K562 (cell line): ENCODE measurements at regions not wholly inside any gene's neighbourhood (a gene's known extent, or its start where the extent isn't known, plus 50 kb on each side); places are given as distances from the start of the nearest gene placed in this dataset.

Experiments
- ASH1L ChIP-seq: fragments of 450-650 bp; IDR thresholded peaks from 2 replicates; pipeline ENCODE4 v1.6.1; 2018; ENCODE audit warnings: borderline replicate concordance, mild to moderate bottlenecking, low read depth; ENCODE audit not compliant: partially characterized antibody
- FOSL1 ChIP-seq: fragments of 200-800 bp; sonication (Bioruptor generic); conservative IDR thresholded peaks from 2 replicates; pipeline ENCODE4 v1.6.1; 2016; ENCODE audit warnings: missing genetic modification characterization, missing compliant biosample characterization
- FOXM1 ChIP-seq, 2 experiments: fragments of 450-650 bp in 1 of 2; sonication (generic) in 1 of 2; formaldehyde crosslinking in 1 of 2; IDR thresholded peaks; 2 replicates each; pipeline versions ENCODE4 v1.6.1 to v1.9.0; 2017 to 2022; ENCODE audit warnings: low read depth in 2 of 2, mild to moderate bottlenecking in 2 of 2, missing genetic modification reagents in 1 of 2, moderate library complexity in 1 of 2
- FOXP1 ChIP-seq: sonication (generic); formaldehyde crosslinking; IDR thresholded peaks from 2 replicates; pipeline ENCODE4 v1.8.0; 2022; ENCODE audit warnings: mild to moderate bottlenecking, missing genetic modification reagents
- HMGN3 ChIP-seq: IDR thresholded peaks from 2 replicates; pipeline ENCODE4 v1.6.1; 2011; ENCODE audit warnings: borderline replicate concordance, low read depth, mild to moderate bottlenecking, mixed read lengths, low read length; ENCODE audit not compliant: insufficient read length; ENCODE audit errors: extremely low read depth
- JUN ChIP-seq, 2 experiments: sonication (generic) in 1 of 2; formaldehyde crosslinking in 1 of 2; IDR thresholded peaks; 2 replicates each; pipeline versions ENCODE4 v1.6.1 to v1.8.0; 2012 to 2022; ENCODE audit warnings: borderline replicate concordance in 2 of 2, mild to moderate bottlenecking in 2 of 2, improper control_type of control experiment in 1 of 2, low read depth in 1 of 2, low read length in 1 of 2, missing genetic modification reagents in 1 of 2
- JUND ChIP-seq, 2 experiments: IDR thresholded peaks; 2 replicates in 1 of 2; 3 replicates in 1 of 2; pipeline ENCODE4 v1.6.1; 2011; ENCODE audit warnings: borderline replicate concordance in 2 of 2, low read depth in 2 of 2, low read length in 2 of 2, improper control_type of control experiment in 1 of 2, missing biosample characterization in 1 of 2, missing genetic modification characterization in 1 of 2, missing genetic modification reagents in 1 of 2
- KDM5B ChIP-seq: fragments of 200-600 bp; sonication (generic); IDR thresholded peaks from 2 replicates; pipeline ENCODE4 v1.6.1; 2012; ENCODE audit warnings: low read depth, mild to moderate bottlenecking, moderate library complexity, low read length, control low read depth, inconsistent platforms; ENCODE audit not compliant: insufficient replicate concordance
- LCOR ChIP-seq: sonication (generic); formaldehyde crosslinking; IDR thresholded peaks from 2 replicates; pipeline ENCODE4 v1.8.0; 2022; ENCODE audit warnings: mild to moderate bottlenecking, missing genetic modification reagents
- NR2F6 ChIP-seq: fragments of 450-650 bp; formaldehyde crosslinking; IDR thresholded peaks from 2 replicates; pipeline ENCODE4 v1.4.0; 2020; ENCODE audit warnings: mild to moderate bottlenecking
- RCOR1 ChIP-seq, 2 experiments: IDR thresholded peaks; 2 replicates each; pipeline ENCODE4 v1.6.1; 2012; ENCODE audit warnings: low read depth in 2 of 2, low read length in 2 of 2, borderline replicate concordance in 1 of 2, improper control_type of control experiment in 1 of 2
- RHOXF2B ChIP-seq: fragments of 250-450 bp; sonication (Bioruptor Pico); conservative IDR thresholded peaks from 2 replicates; pipeline ENCODE4 v1.5.1; 2021
- SMAD4 ChIP-seq: fragments of 250-450 bp; sonication (Bioruptor Pico); conservative IDR thresholded peaks from 2 replicates; pipeline ENCODE4 v1.8.0; 2021; ENCODE audit warnings: inconsistent platforms, mild to moderate bottlenecking, moderate library complexity
- STAT5A ChIP-seq: IDR thresholded peaks from 2 replicates; pipeline ENCODE4 v1.6.1; 2012; ENCODE audit warnings: low read length, inconsistent platforms, borderline replicate concordance
- TSC22D4 ChIP-seq: fragments of 450-650 bp; IDR thresholded peaks from 2 replicates; pipeline ENCODE4 v1.6.1; 2016; ENCODE audit warnings: missing genetic modification characterization, missing biosample characterization, control low read depth
- ZKSCAN8 ChIP-seq: fragments of 200-800 bp; sonication (Bioruptor generic); IDR thresholded peaks from 2 replicates; pipeline ENCODE4 v1.6.1; 2016; ENCODE audit warnings: missing genetic modification characterization, missing compliant biosample characterization
- ZNF311 ChIP-seq: fragments of 250-450 bp; sonication (Bioruptor Pico); IDR thresholded peaks from 2 replicates; pipeline ENCODE4 v1.4.0; 2020; ENCODE audit warnings: mild to moderate bottlenecking, moderate library complexity
- TF ChIP-seq, protein P1 (sequence below), 2 experiments: fragments of 200-800 bp in 1 of 2; sonication (Bioruptor generic) in 1 of 2; sonication (generic) in 1 of 2; formaldehyde crosslinking in 1 of 2; IDR thresholded peaks in 1 of 2; conservative IDR thresholded peaks in 1 of 2; 2 replicates each; pipeline versions ENCODE4 v1.5.0 to v1.6.1; 2016 to 2020; ENCODE audit warnings: missing compliant biosample characterization in 1 of 2, missing genetic modification characterization in 1 of 2, missing genetic modification reagents in 1 of 2
- TF ChIP-seq, protein P2 (sequence below): fragments of 250-450 bp; sonication (Bioruptor Pico); IDR thresholded peaks from 2 replicates; pipeline ENCODE4 v1.6.1; 2021; ENCODE audit warnings: mild to moderate bottlenecking
- TF ChIP-seq, protein P3 (sequence below): fragments of 450-650 bp; IDR thresholded peaks from 2 replicates; pipeline ENCODE4 v1.6.1; 2016; ENCODE audit warnings: low read depth, mild to moderate bottlenecking, moderate library complexity
- TF ChIP-seq, protein P4 (sequence below): sonication (generic); formaldehyde crosslinking; IDR thresholded peaks from 2 replicates; pipeline ENCODE4 v1.8.1; 2023; ENCODE audit warnings: mild to moderate bottlenecking, missing genetic modification reagents

DNA sequence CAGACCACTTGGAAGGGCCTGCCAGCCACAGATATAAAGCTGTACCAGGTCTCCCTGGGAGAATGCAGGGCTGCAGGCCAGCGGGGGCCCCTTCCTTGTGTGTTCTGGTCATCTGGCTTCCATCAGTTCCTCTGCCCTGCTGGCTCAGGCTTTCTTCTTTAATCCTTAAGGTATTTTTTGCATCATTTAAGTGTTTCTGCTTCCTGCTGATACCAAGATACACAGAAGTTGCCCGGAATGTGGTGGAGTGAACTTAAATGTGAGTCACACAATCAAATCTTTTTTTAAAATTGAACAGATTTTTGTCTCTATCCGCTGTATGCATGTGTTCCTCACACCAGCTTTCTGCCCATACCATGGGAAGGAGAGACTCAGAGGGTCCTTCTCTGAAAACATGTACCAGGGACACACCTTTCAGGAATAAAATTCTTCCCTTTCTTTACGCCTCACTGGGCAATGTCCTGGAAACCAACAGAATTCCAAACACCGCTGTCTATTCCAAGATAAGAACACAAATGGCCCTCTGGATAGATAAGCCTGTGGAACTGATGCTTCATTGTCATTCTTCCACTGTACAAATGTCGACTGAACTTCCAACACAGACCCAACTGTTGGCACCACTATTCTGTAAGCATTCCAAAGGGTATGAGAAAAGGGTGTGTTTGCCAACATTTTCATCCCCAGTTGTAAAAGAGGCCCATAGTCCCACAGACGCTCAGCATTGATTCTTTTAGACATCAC lies 206.2 kb upstream of the MYLIP start (continued):
- TF ChIP-seq, protein P1, sequence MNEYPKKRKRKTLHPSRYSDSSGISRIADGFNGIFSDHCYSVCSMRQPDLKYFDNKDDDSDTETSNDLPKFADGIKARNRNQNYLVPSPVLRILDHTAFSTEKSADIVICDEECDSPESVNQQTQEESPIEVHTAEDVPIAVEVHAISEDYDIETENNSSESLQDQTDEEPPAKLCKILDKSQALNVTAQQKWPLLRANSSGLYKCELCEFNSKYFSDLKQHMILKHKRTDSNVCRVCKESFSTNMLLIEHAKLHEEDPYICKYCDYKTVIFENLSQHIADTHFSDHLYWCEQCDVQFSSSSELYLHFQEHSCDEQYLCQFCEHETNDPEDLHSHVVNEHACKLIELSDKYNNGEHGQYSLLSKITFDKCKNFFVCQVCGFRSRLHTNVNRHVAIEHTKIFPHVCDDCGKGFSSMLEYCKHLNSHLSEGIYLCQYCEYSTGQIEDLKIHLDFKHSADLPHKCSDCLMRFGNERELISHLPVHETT (CRISPR knock-in tag; conservative IDR thresholded peaks at IDR 0.05 in 1 of 2, IDR thresholded peaks at IDR 0.05 in 1 of 2), result 0 out of 4 replicates have a peak, but pooled peaks of 1 of the 2 experiments have one; percentile 36
- TF ChIP-seq ASH1L (no peak), TSC22D4 (tag) (no peak), HMGN3 (peak; percentile 44), NR2F6 (no peak), ZNF311 (peak; percentile 75; the same call in 1 of the 2 replicates), LCOR (CRISPR knock-in tag) (peak; percentile 90), FOXM1 (IDR thresholded peaks at IDR 0.05; ENCODE audit: low read depth) (peak; percentile 85), FOXM1 (CRISPR knock-in tag; IDR thresholded peaks at IDR 0.05; ENCODE audit: low read depth) (no peak), STAT5A (peak; percentile 95), RCOR1 (IDR thresholded peaks at IDR 0.05; ENCODE audit: borderline replicate concordance in 1 of 2, low read depth in 2 of 2, low read length in 2 of 2) (peak; percentile 98 to 100), JUN (IDR thresholded peaks at IDR 0.05; ENCODE audit: borderline replicate concordance, low read depth, low read length) (peak; percentile 71; the same call in 1 of the 2 replicates), JUN (CRISPR knock-in tag; IDR thresholded peaks at IDR 0.05; ENCODE audit: borderline replicate concordance) (no peak), KDM5B (peak; percentile 44), RHOXF2B (no peak), FOSL1 (peak; percentile 99), JUND (IDR thresholded peaks at IDR 0.05; ENCODE audit: borderline replicate concordance, low read depth, low read length) (peak; percentile 89), JUND (tag; IDR thresholded peaks at IDR 0.05; ENCODE audit: borderline replicate concordance, low read depth, low read length) (peak; percentile 90; the same call in 2 of the 3 replicates), FOXP1 (CRISPR knock-in tag) (no peak), SMAD4 (peak; percentile 94), ZKSCAN8 (CRISPR knock-in tag) (peak; percentile 79; the same call in 1 of the 2 replicates)
- TF ChIP-seq, protein P2, sequence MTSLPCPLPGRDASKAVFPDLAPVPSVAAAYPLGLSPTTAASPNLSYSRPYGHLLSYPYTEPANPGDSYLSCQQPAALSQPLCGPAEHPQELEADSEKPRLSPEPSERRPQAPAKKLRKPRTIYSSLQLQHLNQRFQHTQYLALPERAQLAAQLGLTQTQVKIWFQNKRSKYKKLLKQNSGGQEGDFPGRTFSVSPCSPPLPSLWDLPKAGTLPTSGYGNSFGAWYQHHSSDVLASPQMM (CRISPR knock-in tag), result no peak
- TF ChIP-seq, protein P3, sequence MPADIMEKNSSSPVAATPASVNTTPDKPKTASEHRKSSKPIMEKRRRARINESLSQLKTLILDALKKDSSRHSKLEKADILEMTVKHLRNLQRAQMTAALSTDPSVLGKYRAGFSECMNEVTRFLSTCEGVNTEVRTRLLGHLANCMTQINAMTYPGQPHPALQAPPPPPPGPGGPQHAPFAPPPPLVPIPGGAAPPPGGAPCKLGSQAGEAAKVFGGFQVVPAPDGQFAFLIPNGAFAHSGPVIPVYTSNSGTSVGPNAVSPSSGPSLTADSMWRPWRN, result peak; percentile 83
- TF ChIP-seq, protein P4, sequence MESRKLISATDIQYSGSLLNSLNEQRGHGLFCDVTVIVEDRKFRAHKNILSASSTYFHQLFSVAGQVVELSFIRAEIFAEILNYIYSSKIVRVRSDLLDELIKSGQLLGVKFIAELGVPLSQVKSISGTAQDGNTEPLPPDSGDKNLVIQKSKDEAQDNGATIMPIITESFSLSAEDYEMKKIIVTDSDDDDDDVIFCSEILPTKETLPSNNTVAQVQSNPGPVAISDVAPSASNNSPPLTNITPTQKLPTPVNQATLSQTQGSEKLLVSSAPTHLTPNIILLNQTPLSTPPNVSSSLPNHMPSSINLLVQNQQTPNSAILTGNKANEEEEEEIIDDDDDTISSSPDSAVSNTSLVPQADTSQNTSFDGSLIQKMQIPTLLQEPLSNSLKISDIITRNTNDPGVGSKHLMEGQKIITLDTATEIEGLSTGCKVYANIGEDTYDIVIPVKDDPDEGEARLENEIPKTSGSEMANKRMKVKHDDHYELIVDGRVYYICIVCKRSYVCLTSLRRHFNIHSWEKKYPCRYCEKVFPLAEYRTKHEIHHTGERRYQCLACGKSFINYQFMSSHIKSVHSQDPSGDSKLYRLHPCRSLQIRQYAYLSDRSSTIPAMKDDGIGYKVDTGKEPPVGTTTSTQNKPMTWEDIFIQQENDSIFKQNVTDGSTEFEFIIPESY (CRISPR knock-in tag), result peak; percentile 81
